ENCODE measurements at regions not wholly inside any gene's neighbourhood (a gene's known extent, or its start where the extent isn't known, plus 50 kb on each side); places are given as distances from the start of the nearest gene placed in this dataset.
"Not testable (repeated sequence)": the region's sequence is repeated elsewhere in the genome, so short reads cannot be mapped to it uniquely, and the experiment has no call there.

DNA sequence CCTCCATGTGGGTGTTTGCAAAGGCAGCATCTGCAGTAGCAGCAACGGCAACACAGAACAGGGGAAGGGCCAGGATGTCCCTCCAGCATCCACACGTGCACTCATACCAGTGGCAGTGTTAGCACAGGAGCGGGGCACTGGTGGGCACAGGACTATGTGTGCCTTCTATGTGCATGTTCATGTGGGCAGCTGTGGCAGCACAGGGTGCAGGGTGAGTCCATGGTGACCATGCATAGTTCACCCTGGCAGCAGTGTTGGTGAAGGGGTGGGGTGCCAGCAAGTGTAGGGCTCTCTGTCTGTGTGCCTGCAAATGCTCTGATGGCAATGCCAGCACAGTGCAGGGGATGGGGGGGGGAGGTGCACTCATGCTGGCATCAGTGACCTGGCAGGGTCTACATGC is 222.1 kb upstream of the SOX14 start:
- Histone ChIP-seq H3K27me3 (ENCODE audit: control insufficient read depth, insufficient read depth, low read length) (peaks cover 2% of the 10 kb centered on the region; the same call in 1 of the 2 replicates), H3K36me3 (replicated peaks; ENCODE audit: control insufficient read depth, insufficient read depth, low read length) (no peaks in the 10 kb centered on the region), H3K4me3 (ENCODE audit: insufficient read depth, low read depth, low read length) (no peak overlapping the region)
- DNase-seq = no peak

DNA sequence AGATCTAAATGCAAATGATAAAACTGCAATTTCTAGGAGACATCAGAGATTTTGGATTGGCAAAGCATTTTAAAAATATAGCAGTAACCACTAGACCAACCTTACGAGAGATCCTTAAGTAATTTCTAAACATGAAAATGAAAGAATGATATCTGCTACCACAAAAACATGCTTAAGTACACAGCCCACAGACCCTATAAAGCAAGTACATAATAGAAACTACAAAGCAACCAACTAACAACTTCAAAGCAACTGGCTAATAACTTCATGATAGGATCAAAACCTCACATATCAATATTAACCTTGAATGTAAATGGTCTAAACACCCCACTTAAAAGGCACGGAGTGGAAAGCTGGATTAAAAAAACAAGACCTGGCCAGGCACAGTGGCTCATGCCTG is 209.9 kb upstream of the SOX14 start:
- no peak for DNase-seq
- Histone ChIP-seq H3K27me3 (ENCODE audit: control insufficient read depth, insufficient read depth, low read length) (no peaks in the 10 kb centered on the region), H3K36me3 (replicated peaks; ENCODE audit: control insufficient read depth, insufficient read depth, low read length) (no peaks in the 10 kb centered on the region), H3K4me3 (ENCODE audit: insufficient read depth, low read depth, low read length) (no peak overlapping the region)

DNA sequence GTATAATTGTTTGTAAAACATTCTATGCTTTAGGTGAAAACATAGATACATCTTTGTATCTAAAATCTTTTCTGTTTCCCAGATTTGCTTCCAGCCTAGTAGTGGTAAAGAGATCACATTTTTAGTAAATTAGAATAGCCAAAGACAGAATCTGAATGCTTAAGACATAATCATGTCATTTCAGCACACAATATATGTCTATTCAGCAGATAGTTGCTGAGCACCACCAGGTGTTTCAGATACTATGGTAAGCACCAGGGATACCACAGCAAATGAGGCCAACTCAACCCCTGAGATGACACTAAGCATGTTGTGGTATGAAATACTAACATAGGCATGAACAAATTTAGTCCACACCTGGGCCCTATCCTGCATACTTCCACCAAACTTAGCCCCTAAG is 195.2 kb upstream of the SOX14 start:
- H3K27me3 ChIP-seq (ENCODE audit: control insufficient read depth, insufficient read depth, low read length) = no peaks in the 10 kb centered on the region
- no peak overlapping the region for H3K4me3 ChIP-seq (ENCODE audit: insufficient read depth, low read depth, low read length)
- H3K36me3 ChIP-seq (replicated peaks; ENCODE audit: control insufficient read depth, insufficient read depth, low read length) = no peaks in the 10 kb centered on the region
- no peak for DNase-seq

DNA sequence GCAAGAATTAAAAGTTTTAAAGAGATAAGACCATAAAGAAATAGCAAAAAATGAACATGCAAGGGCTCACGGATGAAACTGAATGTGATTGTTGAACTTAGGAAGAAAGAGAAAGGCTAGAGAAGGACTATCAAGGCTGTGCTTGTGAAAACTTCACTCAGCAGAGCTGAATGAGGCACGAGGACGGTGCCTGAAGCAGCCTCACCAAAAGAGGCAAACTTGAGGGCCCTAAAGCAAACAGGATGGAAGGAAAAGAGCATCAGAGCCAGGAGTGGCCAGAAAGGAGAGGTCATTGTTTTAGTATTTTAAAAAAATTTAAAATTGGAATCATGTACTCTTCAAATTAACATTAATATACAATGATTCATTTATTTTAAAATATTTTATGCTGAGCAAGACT is 191.2 kb upstream of the SOX14 start:
- no peak for DNase-seq
- Histone ChIP-seq H3K27me3 (ENCODE audit: control insufficient read depth, insufficient read depth, low read length) (no peaks in the 10 kb centered on the region), H3K36me3 (replicated peaks; ENCODE audit: control insufficient read depth, insufficient read depth, low read length) (no peaks in the 10 kb centered on the region), H3K4me3 (ENCODE audit: insufficient read depth, low read depth, low read length) (no peak overlapping the region)

DNA sequence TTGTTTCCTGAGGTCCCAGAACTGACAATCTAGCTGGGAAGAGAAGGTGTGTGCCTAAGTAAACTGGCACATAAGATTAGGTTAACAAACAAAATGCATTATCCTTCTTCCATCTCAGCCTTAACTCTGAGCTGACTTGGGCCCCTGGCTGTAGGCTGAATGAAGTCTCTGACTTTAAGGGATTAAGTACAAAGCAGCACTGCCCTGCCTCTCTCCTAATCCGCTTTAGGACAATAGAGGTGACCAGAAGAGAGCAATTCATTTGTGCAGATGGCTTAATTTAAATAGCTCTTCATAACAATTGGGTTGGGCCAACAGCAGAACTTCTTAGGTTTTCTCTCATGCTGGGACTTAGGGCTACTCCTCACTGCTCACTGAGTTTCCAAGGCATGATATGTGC is 181.6 kb upstream of the SOX14 start:
- peak; percentile 26 for DNase-seq
- no peak overlapping the region for H3K4me3 ChIP-seq (ENCODE audit: insufficient read depth, low read depth, low read length)

DNA sequence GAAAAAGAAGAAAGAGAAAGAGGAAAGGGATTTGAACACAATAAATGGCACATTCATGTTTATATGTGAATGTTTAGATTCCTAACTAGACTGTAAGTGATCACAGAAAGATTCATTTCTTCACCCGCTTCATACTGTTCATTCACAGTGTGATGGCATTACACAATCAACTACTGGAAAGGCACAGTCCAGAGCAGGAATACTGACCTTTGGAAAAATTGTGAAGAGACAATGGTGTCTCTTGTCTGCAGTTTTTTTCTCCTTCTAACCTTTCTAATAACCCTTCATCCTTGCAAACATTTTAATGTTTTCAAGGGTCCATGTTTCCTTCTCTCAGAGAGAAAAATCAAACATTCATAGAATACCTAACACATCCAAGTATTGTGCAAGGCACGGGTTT is 180.9 kb upstream of the SOX14 start:
- no peak for DNase-seq
- no peaks in the 10 kb centered on the region for H3K27me3 ChIP-seq (ENCODE audit: control insufficient read depth, insufficient read depth, low read length)
- H3K4me3 ChIP-seq (ENCODE audit: insufficient read depth, low read depth, low read length) = no peak overlapping the region
- no peaks in the 10 kb centered on the region for H3K36me3 ChIP-seq (replicated peaks; ENCODE audit: control insufficient read depth, insufficient read depth, low read length)

More for the DNA sequence above, 181.6 kb upstream of the SOX14 start:
- H3K27me3 ChIP-seq (ENCODE audit: control insufficient read depth, insufficient read depth, low read length) = no peaks in the 10 kb centered on the region
- H3K36me3 ChIP-seq (replicated peaks; ENCODE audit: control insufficient read depth, insufficient read depth, low read length) = no peaks in the 10 kb centered on the region

DNA sequence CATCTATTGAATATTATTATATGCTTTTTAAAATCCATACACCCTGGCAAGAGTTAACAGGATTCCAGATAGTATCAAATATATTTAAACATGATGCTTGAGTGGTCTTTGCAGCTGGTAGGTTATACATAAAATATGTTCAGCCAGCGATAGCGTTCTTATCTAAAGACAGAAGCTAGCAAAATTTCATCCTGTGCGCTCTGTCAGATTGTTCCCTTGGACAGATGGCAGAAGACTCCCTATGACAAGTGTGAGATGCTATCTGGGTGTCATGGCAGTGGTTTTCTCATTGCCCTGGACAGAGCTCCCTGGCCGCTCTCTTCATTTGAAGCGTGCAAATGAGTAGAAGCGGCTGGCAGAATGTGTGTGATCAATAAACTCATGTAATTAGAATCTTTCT is 175.2 kb upstream of the SOX14 start:
- H3K4me3 ChIP-seq (ENCODE audit: insufficient read depth, low read depth, low read length) = no peak overlapping the region
- H3K36me3 ChIP-seq (replicated peaks; ENCODE audit: control insufficient read depth, insufficient read depth, low read length) = no peaks in the 10 kb centered on the region
- DNase-seq = no peak
- H3K27me3 ChIP-seq (ENCODE audit: control insufficient read depth, insufficient read depth, low read length) = no peaks in the 10 kb centered on the region

DNA sequence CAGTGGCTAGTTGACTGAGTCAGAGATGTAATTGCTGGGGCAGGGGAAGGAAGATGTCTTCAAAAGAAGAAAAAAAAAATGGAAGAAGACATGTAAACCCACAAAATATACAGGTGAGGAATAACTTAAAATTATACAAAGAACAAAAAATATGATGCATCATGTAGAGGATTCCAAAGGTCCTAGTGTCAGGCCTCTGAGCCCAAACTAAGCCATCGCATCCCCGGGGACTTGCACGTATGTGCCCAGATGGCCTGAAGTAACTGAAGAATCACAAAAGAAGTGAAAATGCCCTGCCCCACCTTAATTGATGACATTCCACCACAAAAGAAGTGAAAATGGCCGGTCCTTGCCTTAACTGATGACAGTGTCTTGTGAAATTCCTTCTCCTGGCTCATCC is 168.7 kb upstream of the SOX14 start:
- DNase-seq; H3K36me3 ChIP-seq (replicated peaks; ENCODE audit: control insufficient read depth, insufficient read depth, low read length); H3K4me3 ChIP-seq (ENCODE audit: insufficient read depth, low read depth, low read length); H3K27me3 ChIP-seq (ENCODE audit: control insufficient read depth, insufficient read depth, low read length): not testable (repeated sequence)

DNA sequence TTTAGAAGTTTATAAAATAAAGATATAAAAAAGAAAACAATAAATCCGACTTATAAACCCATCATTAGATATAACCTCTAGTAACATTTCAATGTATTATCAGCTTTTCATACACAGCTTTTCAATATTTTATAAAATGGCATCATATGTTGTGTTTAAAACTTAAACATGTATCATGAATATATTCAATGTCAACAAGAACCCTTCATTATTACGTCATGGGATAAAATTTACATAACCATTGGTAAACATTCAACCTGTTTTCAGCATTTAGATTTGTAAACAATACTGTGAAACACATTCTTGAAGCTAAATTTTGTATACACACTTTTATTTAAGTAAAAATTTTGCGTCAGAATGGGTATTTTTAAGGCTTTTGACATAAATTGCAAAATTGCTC is 153.4 kb upstream of the SOX14 start:
- no peak for DNase-seq
- H3K27me3 ChIP-seq (ENCODE audit: control insufficient read depth, insufficient read depth, low read length) = no peaks in the 10 kb centered on the region
- H3K4me3 ChIP-seq (ENCODE audit: insufficient read depth, low read depth, low read length) = no peak overlapping the region
- H3K36me3 ChIP-seq (replicated peaks; ENCODE audit: control insufficient read depth, insufficient read depth, low read length) = no peaks in the 10 kb centered on the region

DNA sequence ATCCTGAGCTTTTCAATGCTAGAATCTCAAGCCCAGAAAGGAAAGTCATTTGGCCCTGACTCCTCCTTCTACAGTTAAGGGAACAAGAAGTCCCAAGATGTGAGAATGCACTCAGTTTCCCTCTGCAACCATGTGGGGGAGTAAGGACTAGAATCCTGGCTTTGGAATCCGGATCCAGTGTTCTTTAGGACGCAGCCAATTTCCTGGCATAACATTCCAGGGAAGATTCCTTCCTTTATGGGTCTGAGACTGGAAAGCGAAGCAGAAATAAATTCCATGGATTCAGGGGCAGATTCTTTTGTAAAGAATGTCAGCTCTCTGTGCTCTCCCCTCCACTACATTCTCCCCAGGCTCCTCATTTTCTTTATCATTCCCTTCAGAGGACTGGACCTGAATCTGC is 151.8 kb upstream of the SOX14 start:
- Histone ChIP-seq H3K4me3 (ENCODE audit: insufficient read depth, low read depth, low read length) (no peak overlapping the region), H3K36me3 (replicated peaks; ENCODE audit: control insufficient read depth, insufficient read depth, low read length) (no peaks in the 10 kb centered on the region), H3K27me3 (ENCODE audit: control insufficient read depth, insufficient read depth, low read length) (no peaks in the 10 kb centered on the region)
- DNase-seq = peak; percentile 36

DNA sequence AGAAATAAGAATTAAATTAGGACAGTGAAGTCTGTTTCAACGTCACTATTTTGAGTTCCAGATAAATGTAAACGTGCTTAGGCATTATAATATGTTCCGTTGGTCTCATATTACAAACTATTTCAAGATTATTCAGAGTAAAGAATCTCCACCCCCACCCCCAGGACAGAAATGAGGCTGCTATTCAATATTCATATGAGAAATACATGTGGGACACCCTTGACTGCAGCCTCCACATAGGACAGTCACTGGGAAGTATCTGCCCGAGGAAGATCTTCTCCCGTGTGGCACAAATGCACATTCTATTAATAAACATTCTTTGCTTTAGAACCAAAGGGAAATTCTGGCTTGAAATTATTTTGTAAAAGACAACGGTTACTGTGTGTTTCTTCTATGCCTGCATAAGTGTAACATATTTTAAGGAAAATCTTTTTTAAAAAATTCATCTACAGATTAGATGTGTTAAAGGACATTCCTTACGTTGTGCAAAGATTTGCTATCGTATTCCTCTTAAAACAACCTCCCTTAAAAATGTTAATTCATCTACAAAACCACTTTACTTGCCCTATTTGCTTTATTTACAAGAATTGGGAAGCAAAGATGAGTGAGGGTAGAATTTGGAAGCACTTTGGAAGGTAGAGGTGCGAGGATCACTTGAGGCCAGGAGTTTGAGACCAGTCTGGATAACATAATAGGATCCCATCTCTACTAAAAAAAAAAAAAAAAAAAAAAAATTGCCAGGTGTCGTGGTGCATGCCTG is 148.3 kb upstream of the SOX14 start:
- Histone ChIP-seq H3K36me3 (replicated peaks; ENCODE audit: control insufficient read depth, insufficient read depth, low read length) (no peaks in the 10 kb centered on the region), H3K4me3 (ENCODE audit: insufficient read depth, low read depth, low read length) (no peak overlapping the region), H3K27me3 (ENCODE audit: control insufficient read depth, insufficient read depth, low read length) (no peaks in the 10 kb centered on the region)
- no peak for DNase-seq

DNA sequence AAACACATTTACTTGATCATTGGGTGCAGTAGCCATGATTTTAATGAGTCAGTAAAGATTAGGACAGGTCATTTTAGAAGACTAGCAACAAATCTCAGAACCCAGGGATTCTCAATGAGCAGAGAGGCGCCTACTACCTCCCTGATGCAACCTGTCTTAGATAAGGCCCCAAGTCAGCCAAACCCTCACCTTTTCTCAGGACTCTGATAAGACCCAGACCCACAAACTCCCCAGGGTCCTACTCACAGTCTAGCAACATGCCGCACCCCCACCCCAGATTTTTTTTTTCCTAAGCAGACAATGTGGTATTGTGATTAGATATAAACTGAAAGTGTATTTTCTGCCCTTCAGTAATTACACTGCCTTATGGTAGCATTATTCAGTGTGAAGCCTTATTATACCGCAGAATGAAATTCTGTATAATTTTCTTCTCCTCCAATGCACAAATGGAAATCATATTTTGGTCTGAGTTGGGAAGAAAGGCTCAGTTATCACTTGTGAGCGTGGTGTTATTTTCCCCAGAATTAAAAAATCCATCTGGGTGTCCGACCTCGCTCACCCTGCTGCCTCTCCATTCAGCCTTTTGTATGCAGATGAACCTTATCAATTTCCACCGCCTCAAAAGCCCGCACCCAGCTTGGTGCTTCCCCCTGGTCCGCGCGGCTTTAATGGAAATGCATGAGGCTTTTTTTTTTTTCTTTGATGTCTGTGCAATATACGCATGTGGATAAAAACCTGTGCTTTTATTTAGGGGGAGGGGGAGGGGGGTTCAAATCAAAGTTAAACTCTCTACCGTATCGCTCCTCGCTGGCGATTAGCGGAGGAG is 122.0 kb upstream of the SOX14 start:
- DNase-seq = no peak
- Histone ChIP-seq H3K27me3 (ENCODE audit: control insufficient read depth, insufficient read depth, low read length) (no peaks in the 10 kb centered on the region), H3K36me3 (replicated peaks; ENCODE audit: control insufficient read depth, insufficient read depth, low read length) (no peaks in the 10 kb centered on the region), H3K4me3 (ENCODE audit: insufficient read depth, low read depth, low read length) (no peak overlapping the region)

DNA sequence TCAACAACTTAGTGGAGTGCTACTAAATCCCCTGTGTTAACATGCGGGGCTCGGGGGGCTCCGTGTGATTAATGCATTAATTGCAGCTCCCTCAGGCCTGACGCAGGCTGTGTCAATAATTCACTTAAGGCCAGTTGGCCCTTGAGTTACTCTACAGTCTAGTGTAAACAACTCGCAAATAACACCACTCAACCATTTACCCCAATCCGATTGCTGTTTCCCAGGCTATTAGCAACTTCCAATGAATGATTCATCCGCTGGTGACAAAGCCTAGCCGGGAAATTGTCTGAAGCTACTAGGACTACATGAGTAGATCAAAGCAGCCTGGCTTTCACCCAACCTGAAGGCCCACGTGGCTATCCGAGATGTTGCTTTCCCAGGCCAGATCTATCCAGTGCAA is 121.3 kb upstream of the SOX14 start:
- no peak for DNase-seq
- H3K4me3 ChIP-seq (ENCODE audit: insufficient read depth, low read depth, low read length) = no peak overlapping the region
- H3K27me3 ChIP-seq (ENCODE audit: control insufficient read depth, insufficient read depth, low read length) = no peaks in the 10 kb centered on the region
- no peaks in the 10 kb centered on the region for H3K36me3 ChIP-seq (replicated peaks; ENCODE audit: control insufficient read depth, insufficient read depth, low read length)

DNA sequence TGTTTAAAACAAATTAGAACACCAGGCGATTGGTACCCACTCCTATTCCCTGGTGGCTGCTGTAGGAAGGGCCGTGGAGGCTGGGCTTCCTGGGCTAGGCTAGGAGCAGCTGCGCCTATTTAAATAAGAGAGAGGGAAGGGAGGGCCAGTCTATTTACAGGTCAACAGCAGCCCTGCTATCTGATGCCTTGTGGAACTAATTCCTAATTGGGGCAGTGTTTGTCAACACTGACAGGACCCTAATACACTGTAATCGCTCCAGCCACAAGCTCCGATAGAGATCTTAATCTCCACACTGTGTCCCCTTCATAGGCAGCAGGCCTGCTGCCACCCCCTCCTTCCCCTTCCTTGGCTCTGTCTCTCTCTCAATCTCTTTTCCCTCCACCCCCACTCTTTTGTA is 116.9 kb upstream of the SOX14 start:
- DNase-seq = peak; percentile 53
- Histone ChIP-seq H3K4me3 (ENCODE audit: insufficient read depth, low read depth, low read length) (no peak overlapping the region), H3K27me3 (ENCODE audit: control insufficient read depth, insufficient read depth, low read length) (no peaks in the 10 kb centered on the region; the same call in 1 of the 2 replicates), H3K36me3 (replicated peaks; ENCODE audit: control insufficient read depth, insufficient read depth, low read length) (no peaks in the 10 kb centered on the region)

DNA sequence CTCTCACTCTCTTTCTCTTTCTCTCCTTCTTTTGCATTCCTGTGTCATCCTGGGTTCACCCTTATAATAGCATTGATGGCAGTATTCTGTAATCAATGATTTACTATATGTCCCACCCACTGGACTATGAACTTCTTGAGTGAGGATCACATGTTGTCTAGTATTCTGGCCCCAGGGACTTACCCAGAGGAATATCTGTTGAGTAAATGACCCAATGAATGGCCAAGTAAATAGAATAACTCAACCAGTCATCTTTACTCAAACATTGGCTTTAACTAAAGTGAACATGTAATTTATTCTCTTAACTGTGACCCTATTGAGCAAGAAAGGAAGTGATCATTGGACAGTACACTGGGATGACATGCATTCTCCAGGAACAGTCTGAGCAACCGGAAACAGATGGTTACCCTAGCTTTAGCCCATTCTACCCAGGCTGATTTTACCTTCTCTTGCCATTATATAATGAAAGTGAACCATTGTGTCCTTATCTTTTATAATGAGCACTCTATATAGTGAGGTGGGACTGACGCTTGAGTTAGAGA is 94.5 kb upstream of the SOX14 start:
- Histone ChIP-seq H3K27me3 (ENCODE audit: control insufficient read depth, insufficient read depth, low read length) (no peaks in the 10 kb centered on the region), H3K4me3 (ENCODE audit: insufficient read depth, low read depth, low read length) (no peak overlapping the region), H3K36me3 (replicated peaks; ENCODE audit: control insufficient read depth, insufficient read depth, low read length) (no peaks in the 10 kb centered on the region)
- DNase-seq = no peak

All from H7 (cell line).